Upper lobe of left lung (tissue), 4 donors: ENCODE measurements at regions not wholly inside any gene's neighbourhood (a gene's known extent, or its start where the extent isn't known, plus 50 kb on each side); places are given as distances from the start of the nearest gene placed in this dataset.
"Not testable (repeated sequence)": the region's sequence is repeated elsewhere in the genome, so short reads cannot be mapped to it uniquely, and the experiment has no call there.

Experiments
- CTCF ChIP-seq, 6 experiments: fragments of 450-650 bp in 4 of 6; fragments of 200-600 bp in 2 of 6; sonication (generic) in 2 of 6; IDR thresholded peaks; one replicate each; pipeline ENCODE4 v1.5.1; 2016 to 2019; ENCODE audit warnings: antibody characterized with exemption in 6 of 6
- EP300 ChIP-seq, 4 donors: sonication (generic); formaldehyde crosslinking; IDR thresholded peaks; one replicate each; pipeline ENCODE4 v1.5.1; 2017; ENCODE audit warnings: antibody characterized with exemption in 4 of 4, control low read depth in 2 of 4
- POLR2A ChIP-seq, 4 donors: fragments of 450-650 bp; IDR thresholded peaks; one replicate each; pipeline ENCODE4 v1.5.1; 2016 to 2017; ENCODE audit warnings: antibody characterized with exemption in 4 of 4, mild to moderate bottlenecking in 2 of 4
- POLR2AphosphoS5 ChIP-seq, 2 donors: sonication (generic); formaldehyde crosslinking; IDR thresholded peaks; one replicate each; pipeline ENCODE4 v1.5.1; 2017; ENCODE audit warnings: antibody characterized with exemption in 2 of 2

- TF ChIP-seq CTCF, POLR2A, EP300, POLR2AphosphoS5 (IDR thresholded peaks at IDR 0.05): not testable (repeated sequence)
Observed at GRCh38 chr22:48620460-48620859, 1207.2 kb downstream of the BRD1 start.
